NCI-H1930 (cell line): ENCODE measurements at regions not wholly inside any gene's neighbourhood (a gene's known extent, or its start where the extent isn't known, plus 50 kb on each side); places are given as distances from the start of the nearest gene placed in this dataset.
A peak's percentile ranks its signal among the peaks of the same experiment; 100 is the strongest.

Source experiments
- DNase-seq, 2 experiments: peaks; one replicate each; lab custom pipeline; 2025; lab: John Stamatoyannopoulos, UW

- no peak for DNase-seq
Observed at GRCh38 chr13:106961216-106961615, 393.3 kb upstream of the ARGLU1 start.

- no peak for DNase-seq
Observed at GRCh38 chr13:106958621-106959048, 390.7 kb upstream of the ARGLU1 start.

DNA sequence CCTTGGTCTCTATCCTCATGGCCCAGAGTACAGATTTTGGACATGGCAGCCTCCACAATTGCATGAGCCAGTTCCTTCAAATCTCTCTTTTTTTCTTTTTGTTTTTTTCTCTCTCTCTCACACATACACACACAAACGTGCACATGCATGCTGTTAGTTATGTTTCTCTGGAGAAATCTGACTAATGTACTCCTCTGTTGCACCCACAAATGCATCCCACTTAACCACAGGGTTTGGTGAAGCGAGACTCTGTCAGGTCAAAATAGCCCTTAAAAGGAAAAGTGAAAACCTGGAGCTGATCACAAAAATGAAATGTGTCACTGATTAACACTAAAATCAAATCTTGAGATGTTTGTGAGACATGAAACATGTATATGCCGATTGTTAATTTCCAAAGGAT lies 374.6 kb upstream of the ARGLU1 start:
- no peak for DNase-seq

- no peak for DNase-seq
Observed at GRCh38 chr13:106941779-106942178, 373.8 kb upstream of the ARGLU1 start.

- no peak for DNase-seq
Observed at GRCh38 chr13:106927421-106927820, 359.5 kb upstream of the ARGLU1 start.

DNA sequence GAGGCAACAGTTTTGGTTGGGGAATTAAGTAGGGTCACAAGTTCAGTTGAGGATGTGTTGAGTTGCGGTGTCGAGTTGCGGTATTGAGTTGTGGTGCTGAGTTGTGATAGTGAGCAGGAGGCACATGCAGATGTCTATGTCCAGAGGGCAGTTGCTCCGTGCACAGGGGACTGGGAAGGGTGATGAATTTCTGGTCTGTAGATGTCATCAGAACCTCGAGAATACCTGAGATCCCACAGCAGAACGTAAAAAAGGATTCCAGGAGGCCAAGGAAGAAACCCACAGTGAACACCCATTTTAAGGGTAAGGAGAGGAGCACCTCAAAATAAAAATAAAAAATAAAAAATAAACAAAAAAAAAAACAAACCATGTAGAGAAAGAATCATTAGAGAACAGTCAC lies 354.4 kb upstream of the ARGLU1 start:
- no peak for DNase-seq

- no peak for DNase-seq
Observed at GRCh38 chr13:106919638-106920037, 351.7 kb upstream of the ARGLU1 start.

GRCh38 chr13:106919133-106919532 lies 351.2 kb upstream of the ARGLU1 start:
- no peak for DNase-seq

GRCh38 chr13:106918557-106918860 lies 350.6 kb upstream of the ARGLU1 start:
- DNase-seq: no peak

DNA sequence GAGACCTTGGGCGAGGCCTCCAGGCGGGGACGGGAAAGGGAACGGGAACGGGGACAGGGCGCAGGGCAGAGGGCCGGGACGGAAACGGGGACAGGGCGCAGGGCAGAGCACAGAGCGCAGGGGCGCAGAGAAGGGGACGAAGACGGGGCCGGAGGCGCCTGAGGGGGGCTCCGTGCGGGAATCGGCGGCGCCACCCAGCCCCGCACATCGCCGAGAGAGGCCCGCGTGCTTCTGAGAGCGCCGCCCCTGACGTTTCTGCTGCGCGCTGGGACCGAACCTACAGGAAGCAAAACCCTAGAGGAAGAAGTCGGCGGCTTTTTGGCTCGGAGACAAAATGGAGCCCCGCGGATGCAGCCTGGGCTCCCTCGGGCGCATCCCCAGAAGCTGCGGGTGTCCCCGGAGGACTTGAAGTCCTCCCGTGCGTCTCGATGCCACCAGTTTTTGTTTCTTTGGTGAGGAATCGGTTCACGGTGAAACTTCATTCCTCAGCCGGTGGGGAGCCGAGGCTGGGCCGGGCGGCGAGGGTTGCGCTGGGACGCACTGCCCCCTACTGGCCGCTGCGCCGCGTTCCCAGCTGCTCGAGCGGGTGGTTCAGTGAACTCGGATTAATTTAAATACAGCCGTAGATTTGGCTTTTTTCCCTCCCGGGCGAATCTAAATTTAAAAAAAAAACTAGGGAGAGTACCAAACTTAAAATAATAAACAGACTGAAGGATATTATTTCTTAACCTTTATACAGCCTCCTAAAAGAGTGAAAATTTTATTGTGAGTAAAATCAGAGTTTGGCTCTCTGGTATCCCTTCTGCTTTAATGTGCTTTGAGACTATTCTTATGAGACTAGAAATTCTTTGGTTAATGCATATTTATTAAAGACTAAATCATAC lies 350.0 kb upstream of the ARGLU1 start:
- peak; percentile 75 to 86 for DNase-seq

GRCh38 chr13:106917024-106917571 lies 349.2 kb upstream of the ARGLU1 start:
- DNase-seq: no peak

DNA sequence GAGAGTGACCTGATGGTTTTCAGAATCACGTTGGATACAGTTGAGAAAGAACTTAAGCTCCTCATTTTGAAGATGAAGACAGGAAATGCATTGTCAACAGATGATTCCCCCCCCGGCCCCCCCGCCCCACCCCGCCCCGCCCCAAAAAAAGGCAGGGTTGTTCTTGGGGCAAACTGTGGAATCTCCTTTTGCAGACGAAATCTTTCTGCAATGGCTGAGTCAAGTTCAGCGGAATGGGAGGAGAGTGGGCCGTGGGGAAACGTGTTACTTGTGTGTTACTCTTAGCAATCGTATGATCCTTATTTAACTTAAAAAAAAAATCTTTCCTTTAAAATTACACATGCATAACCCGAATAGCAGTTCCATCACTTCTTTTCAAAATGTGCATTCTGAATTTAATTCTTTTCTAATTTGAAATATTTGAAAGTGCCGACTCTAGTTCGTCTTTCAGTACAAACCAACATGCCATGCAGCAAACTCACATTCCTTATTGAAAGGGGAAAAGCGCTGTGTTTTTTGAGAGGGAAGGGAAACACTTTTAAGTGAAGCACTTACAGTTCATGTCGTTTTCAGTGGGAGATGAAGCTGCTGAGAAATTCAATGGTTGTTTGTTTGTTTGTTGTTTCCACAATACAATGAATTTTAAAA lies 348.5 kb upstream of the ARGLU1 start:
- no peak for DNase-seq

- no peak for DNase-seq
Observed at GRCh38 chr13:106915146-106915545, 347.2 kb upstream of the ARGLU1 start.

DNA sequence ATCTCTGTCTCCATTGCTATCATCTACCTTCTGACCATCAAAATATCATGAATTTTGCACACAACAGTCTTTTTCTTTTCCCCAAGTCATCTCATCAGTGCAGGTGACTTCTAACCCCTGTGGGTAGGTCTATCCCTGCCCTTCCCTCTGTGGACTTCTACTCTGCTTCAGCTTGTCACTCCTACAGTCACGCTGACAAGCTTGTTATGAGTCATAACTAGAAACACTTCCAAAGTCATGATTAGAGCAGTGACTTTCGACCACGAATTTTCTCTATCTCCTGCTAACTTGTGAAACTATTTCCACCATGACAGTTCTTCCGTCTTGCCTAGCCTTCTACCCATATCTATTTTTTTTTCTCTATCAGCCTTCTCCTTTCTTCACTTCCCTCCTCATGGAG lies 343.7 kb upstream of the ARGLU1 start:
- DNase-seq: no peak

GRCh38 chr13:106911020-106911419 lies 343.1 kb upstream of the ARGLU1 start:
- no peak for DNase-seq

DNA sequence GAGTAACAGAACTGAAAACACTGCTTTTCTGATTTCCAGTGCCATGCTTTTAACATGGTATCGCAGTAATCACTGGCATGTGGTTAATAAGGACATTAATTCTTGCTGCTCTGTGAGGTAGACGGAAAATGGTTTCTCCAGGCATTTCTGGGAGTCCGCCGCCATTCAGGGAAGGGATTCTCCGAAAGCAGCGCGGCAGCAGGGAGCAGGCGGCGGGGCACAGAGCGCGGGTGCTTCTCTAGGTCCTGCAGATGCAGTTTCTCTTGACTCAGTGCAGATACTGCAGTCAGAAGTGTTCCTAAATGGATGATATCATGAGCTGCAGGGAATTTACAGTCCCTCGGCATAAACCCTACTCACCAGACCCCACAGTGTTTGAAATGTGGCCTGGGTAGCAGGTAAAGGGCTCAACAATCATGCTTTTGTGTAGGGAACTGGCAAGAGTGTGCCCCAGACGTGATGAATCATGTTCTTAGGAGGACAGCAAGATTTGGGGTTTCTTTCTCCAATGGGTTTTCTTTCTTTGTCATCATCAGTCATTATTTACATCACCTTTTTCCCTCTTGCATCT lies 338.6 kb upstream of the ARGLU1 start:
- DNase-seq: no peak

DNA sequence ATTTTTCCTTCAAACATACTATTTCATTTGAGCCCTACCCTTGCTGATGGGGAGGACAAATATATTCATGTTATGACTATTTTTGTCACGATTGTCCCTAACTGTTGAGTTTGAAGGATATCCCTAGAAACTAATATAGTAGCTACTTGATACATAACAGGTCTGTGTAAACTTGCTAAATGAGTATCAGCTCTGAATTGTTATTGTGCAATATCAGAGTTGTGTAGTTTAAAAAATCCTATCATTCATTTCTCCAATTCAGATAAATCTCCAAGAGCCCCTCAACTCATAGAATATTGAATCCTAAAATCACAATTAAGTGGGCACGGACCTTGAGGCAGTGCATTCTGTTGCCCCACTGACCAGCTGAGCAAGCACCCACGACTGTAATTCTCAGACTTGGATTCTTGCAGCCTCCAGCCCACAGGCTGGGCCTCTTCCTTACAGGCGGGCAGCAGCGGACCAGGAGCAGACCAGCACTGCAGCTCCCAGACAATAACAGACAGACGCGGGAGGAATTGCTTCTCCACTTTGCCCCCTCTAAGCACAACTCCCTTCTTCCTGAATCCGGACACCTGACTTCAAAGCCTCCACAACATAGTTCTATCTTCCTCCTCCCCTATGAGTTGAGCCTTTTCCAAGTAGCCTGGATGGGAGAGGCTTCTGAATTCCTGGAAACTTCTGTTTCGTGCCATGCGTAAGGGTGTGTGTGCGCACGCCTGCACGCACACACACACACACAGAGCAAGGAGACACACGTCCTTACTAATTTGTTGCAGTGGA lies 337.6 kb upstream of the ARGLU1 start:
- DNase-seq: no peak

DNA sequence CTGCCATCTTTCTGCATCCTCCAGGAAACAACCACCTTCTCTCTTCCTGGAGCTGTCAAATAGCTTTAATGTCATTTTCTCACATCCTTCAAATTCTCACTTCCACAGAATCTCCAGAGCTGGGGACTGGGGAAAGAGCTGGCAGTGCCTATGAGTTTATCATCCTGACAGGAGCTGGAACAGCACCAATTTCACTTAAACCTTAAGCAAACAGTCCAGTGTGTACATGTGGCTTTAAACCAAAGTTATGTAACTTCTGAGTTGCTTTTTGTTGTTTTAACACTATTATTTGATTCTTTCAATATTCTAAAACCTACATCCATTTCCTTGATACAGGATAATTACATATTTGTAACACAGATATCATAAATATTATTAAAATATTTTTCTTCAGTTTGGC lies 331.5 kb upstream of the ARGLU1 start:
- DNase-seq: no peak

DNA sequence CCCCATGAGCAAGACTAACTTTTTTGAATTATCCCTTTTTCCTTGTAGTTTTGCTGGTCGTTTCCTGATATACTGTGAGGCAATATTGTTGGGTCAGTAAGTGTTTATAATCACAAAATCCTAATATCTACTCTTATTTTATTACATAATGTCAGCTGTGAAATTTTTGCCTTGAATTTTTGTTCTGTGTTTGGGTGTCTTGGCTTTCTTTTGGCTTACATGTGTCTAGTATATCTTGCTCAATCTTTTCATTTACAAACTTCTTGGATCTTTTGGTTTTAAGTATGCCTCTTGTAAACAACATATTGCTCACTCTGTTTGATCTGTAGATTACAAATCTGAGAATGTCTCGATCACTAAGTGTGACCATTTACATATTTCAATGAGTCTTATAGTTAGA lies 330.3 kb upstream of the ARGLU1 start:
- DNase-seq: no peak

- DNase-seq: no peak
Observed at GRCh38 chr13:106888148-106888547, 320.2 kb upstream of the ARGLU1 start.

- DNase-seq: no peak
Observed at GRCh38 chr13:106887686-106888085, 319.7 kb upstream of the ARGLU1 start.

DNA sequence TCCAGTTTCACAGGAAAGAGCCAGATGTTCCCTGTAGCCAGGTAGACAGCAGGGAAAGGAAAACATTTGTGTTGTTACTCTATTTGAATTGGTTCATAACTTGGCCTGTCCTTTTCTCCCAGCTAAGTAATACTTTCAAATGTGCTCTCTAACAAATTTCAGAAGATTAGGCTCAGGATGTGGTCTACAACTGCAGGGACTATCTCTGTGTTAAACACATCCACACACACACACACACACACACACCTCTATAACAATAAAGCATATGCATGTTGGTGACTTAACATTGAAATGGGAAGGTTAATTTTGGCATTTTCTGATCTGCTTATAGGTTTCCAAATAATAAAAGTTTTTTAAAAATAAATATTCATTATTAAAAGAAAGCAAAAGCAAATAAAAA lies 316.0 kb upstream of the ARGLU1 start:
- no peak for DNase-seq
